Calu3 (cell line): ENCODE measurements at regions not wholly inside any gene's neighbourhood (a gene's known extent, or its start where the extent isn't known, plus 50 kb on each side); places are given as distances from the start of the nearest gene placed in this dataset.
A peak's percentile ranks its signal among the peaks of the same experiment; 100 is the strongest.
"Not testable (repeated sequence)": the region's sequence is repeated elsewhere in the genome, so short reads cannot be mapped to it uniquely, and the experiment has no call there.

Experiments used
- BruUV-seq: library from RNA; stranded (reverse); fragments of 400-500 nt; replicated peaks from 2 replicates; lab custom pipeline; 2021; lab: Mats Ljungman, UMichigan
- CTCF ChIA-PET: fragments of 300-600 bp; sonication (Branson Sonifier 250); formaldehyde crosslinking; loops from one replicate; lab custom pipeline; 2022; ENCODE audit warnings: antibody characterized with exemption; lab: Charles Lee
- DNase-seq: peaks from one replicate; pipeline ENCODE4 v3.0.0; 2022
- H3K27ac Mint-ChIP-seq: one replicate; pipeline ENCODE4 v1.8.0; 2022; ENCODE audit warnings: mixed read lengths; ENCODE audit not compliant: unreplicated experiment
- H3K27me3 Mint-ChIP-seq: one replicate; pipeline ENCODE4 v1.8.0; 2022; ENCODE audit warnings: mixed read lengths; ENCODE audit not compliant: unreplicated experiment
- H3K36me3 Mint-ChIP-seq: one replicate; pipeline ENCODE4 v1.8.0; 2022; ENCODE audit warnings: mild to moderate bottlenecking, moderate library complexity, mixed read lengths; ENCODE audit not compliant: insufficient read depth, unreplicated experiment
- H3K4me1 Mint-ChIP-seq: one replicate; pipeline ENCODE4 v1.8.0; 2022; ENCODE audit warnings: mild to moderate bottlenecking, low read depth, mixed read lengths; ENCODE audit not compliant: unreplicated experiment
- H3K4me3 Mint-ChIP-seq: one replicate; pipeline ENCODE4 v1.8.0; 2022; ENCODE audit warnings: mild to moderate bottlenecking, low read depth, moderate library complexity, mixed read lengths; ENCODE audit not compliant: unreplicated experiment
- H3K9me3 Mint-ChIP-seq: one replicate; pipeline ENCODE4 v1.8.0; 2022; ENCODE audit warnings: low read depth, mixed read lengths; ENCODE audit not compliant: unreplicated experiment
- CTCF ChIP-seq: fragments of 200-600 bp; IDR thresholded peaks from one replicate; pipeline ENCODE4 v1.8.0; 2022; ENCODE audit warnings: antibody characterized with exemption; ENCODE audit not compliant: unreplicated experiment
- intact Hi-C: fragments of 100-400 bp; cut with micrococcal nuclease; formaldehyde crosslinking; loops from one replicate; pipeline ENCODE4 v1.10.0; 2022; ENCODE audit not compliant: unreplicated experiment

- Mint-ChIP-seq H3K4me1 (peaks cover 25% of the 10 kb centered on the region), H3K4me3 (no peak overlapping the region), H3K36me3 (no peaks in the 10 kb centered on the region), H3K27ac (no peak overlapping the region), H3K27me3 (no peaks in the 10 kb centered on the region), H3K9me3 (no peaks in the 10 kb centered on the region)
- TF ChIP-seq CTCF = no peak
- intact Hi-C loops = no loop called here
- no TSS peak for BruUV-seq
- CTCF ChIA-PET = no interaction called here
- DNase-seq = no peak
Observed at GRCh38 chr4:110867981-110868720, 245.3 kb upstream of the PITX2 start.

GRCh38 chr4:110869114-110869513 lies 246.2 kb upstream of the PITX2 start:
- peaks cover 25% of the 10 kb centered on the region for H3K4me1 Mint-ChIP-seq
- H3K27ac Mint-ChIP-seq = peak overlapping the region; percentile 72
- no peak for TF ChIP-seq CTCF

GRCh38 chr4:110869862-110870572 lies 247.1 kb upstream of the PITX2 start:
- Mint-ChIP-seq H3K36me3 (no peaks in the 10 kb centered on the region), H3K27ac (peak overlapping the region; percentile 72)

More at GRCh38 chr4:110869114-110869513, 246.2 kb upstream of the PITX2 start:
- Mint-ChIP-seq H3K4me3 (peak overlapping the region; percentile 45), H3K9me3 (no peaks in the 10 kb centered on the region), H3K27me3 (no peaks in the 10 kb centered on the region), H3K36me3 (no peaks in the 10 kb centered on the region)
- CTCF ChIA-PET = no interaction called here
- BruUV-seq = no TSS peak
- intact Hi-C loops = no loop called here
- no peak for DNase-seq

GRCh38 chr4:110876214-110876613 lies 253.3 kb upstream of the PITX2 start:
- H3K4me3 Mint-ChIP-seq, BruUV-seq, intact Hi-C loops, CTCF ChIA-PET, H3K9me3 Mint-ChIP-seq, H3K36me3 Mint-ChIP-seq, H3K27me3 Mint-ChIP-seq, DNase-seq, H3K27ac Mint-ChIP-seq: not testable (repeated sequence)
- peaks cover 12% of the 10 kb centered on the region for H3K4me1 Mint-ChIP-seq

More at GRCh38 chr4:110869862-110870572, 247.1 kb upstream of the PITX2 start:
- no peak for TF ChIP-seq CTCF
- CTCF ChIA-PET = no interaction called here
- Mint-ChIP-seq H3K27me3 (no peaks in the 10 kb centered on the region), H3K9me3 (no peaks in the 10 kb centered on the region), H3K4me3 (peak overlapping the region; percentile 45), H3K4me1 (peaks cover 25% of the 10 kb centered on the region)
- BruUV-seq = no TSS peak
- peak; percentile 1 for DNase-seq
- intact Hi-C loops = no loop called here
